ENCODE measurements at regions not wholly inside any gene's neighbourhood (a gene's known extent, or its start where the extent isn't known, plus 50 kb on each side); places are given as distances from the start of the nearest gene placed in this dataset.

GRCh38 chr1:190616235-190616634 is 138.6 kb upstream of the BRINP3 start:
- H3K4me1 ChIP-seq, result no peaks in the 10 kb centered on the region
- TF ChIP-seq CTCF (IDR thresholded peaks at IDR 0.05; ENCODE audit: borderline replicate concordance), result no peak
- intact Hi-C loops (cut with micrococcal nuclease), result no loop called here
- no peak overlapping the region for H3K27ac ChIP-seq (replicated peaks)
- DNase-seq, result no peak
- no peaks in the 10 kb centered on the region for H3K36me3 ChIP-seq
- H3K4me3 ChIP-seq, result no peak overlapping the region
- H3K27me3 ChIP-seq (ENCODE audit: low read depth), result no peaks in the 10 kb centered on the region
- H3K9me3 ChIP-seq (replicated peaks), result peaks cover 12% of the 10 kb centered on the region

DNA sequence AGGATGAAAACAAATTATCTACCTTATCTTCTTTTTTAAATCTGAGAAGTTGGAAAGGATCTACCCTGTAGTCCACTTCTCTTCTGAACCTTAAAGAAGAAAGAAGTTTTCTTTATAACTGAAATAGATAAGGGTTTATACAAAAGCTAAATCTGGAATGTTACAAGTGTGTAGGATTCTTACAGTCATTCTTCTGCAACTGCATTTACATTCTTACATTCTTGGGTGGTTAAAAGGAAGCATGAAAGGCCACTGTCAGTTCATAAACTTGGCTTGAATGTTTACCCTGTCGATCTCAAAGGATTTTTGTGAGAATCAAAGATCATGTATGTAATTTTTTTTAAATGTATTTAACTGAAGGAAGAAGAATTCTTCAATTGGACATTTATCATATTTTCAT is 142.1 kb upstream of the BRINP3 start:
- Histone ChIP-seq H3K4me1 (no peaks in the 10 kb centered on the region), H3K27ac (replicated peaks) (no peak overlapping the region), H3K9me3 (replicated peaks) (peaks cover 12% of the 10 kb centered on the region), H3K36me3 (no peaks in the 10 kb centered on the region), H3K4me3 (no peak overlapping the region), H3K27me3 (ENCODE audit: low read depth) (no peaks in the 10 kb centered on the region)
- intact Hi-C loops (cut with micrococcal nuclease), result no loop called here
- DNase-seq, result no peak
- no peak for TF ChIP-seq CTCF (IDR thresholded peaks at IDR 0.05; ENCODE audit: borderline replicate concordance)

DNA sequence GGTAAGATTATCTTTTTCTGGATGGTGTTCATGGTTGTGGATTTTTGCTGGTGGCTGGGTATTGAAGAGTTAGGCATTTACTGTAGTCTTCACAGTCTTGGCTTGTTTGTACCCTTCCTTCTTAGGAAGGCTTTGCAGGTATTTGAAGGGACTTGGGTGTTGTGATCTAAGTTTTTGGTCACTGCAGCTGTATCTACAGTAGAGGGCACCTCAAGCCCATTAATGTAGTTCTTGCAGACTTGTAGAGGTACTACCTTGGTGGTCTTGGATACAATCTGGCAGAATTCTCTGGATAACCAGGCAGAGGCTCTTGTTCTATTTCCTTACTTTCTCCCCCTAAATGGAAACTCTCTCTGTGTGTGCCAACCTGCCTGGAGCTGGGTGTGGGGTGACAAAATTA is 155.8 kb upstream of the BRINP3 start:
- Histone ChIP-seq H3K27me3 (ENCODE audit: low read depth) (no peaks in the 10 kb centered on the region), H3K4me1 (no peaks in the 10 kb centered on the region), H3K36me3 (no peaks in the 10 kb centered on the region), H3K27ac (replicated peaks) (no peak overlapping the region), H3K9me3 (replicated peaks) (peaks cover 30% of the 10 kb centered on the region), H3K4me3 (no peak overlapping the region)
- intact Hi-C loops (cut with micrococcal nuclease), result no loop called here
- no peak for TF ChIP-seq CTCF (IDR thresholded peaks at IDR 0.05; ENCODE audit: borderline replicate concordance)
- DNase-seq, result no peak

- Histone ChIP-seq H3K27me3 (ENCODE audit: low read depth) (no peaks in the 10 kb centered on the region), H3K36me3 (no peaks in the 10 kb centered on the region), H3K9me3 (replicated peaks) (peaks cover 24% of the 10 kb centered on the region), H3K27ac (replicated peaks) (no peak overlapping the region), H3K4me1 (no peaks in the 10 kb centered on the region), H3K4me3 (no peak overlapping the region)
- DNase-seq, result no peak
- no peak for TF ChIP-seq CTCF (IDR thresholded peaks at IDR 0.05; ENCODE audit: borderline replicate concordance)
- intact Hi-C loops (cut with micrococcal nuclease), result no loop called here
Observed at GRCh38 chr1:190634134-190634533, 156.5 kb upstream of the BRINP3 start.

- peaks cover 5% of the 10 kb centered on the region for H3K9me3 ChIP-seq (replicated peaks)
- intact Hi-C loops (cut with micrococcal nuclease), result no loop called here
- no peak overlapping the region for H3K4me3 ChIP-seq
- no peak for TF ChIP-seq CTCF (IDR thresholded peaks at IDR 0.05; ENCODE audit: borderline replicate concordance)
- H3K4me1 ChIP-seq, result no peaks in the 10 kb centered on the region
- H3K27me3 ChIP-seq (ENCODE audit: low read depth), result no peaks in the 10 kb centered on the region
- no peaks in the 10 kb centered on the region for H3K36me3 ChIP-seq
- no peak overlapping the region for H3K27ac ChIP-seq (replicated peaks)
- no peak for DNase-seq
Observed at GRCh38 chr1:190649553-190649952, 171.9 kb upstream of the BRINP3 start.

DNA sequence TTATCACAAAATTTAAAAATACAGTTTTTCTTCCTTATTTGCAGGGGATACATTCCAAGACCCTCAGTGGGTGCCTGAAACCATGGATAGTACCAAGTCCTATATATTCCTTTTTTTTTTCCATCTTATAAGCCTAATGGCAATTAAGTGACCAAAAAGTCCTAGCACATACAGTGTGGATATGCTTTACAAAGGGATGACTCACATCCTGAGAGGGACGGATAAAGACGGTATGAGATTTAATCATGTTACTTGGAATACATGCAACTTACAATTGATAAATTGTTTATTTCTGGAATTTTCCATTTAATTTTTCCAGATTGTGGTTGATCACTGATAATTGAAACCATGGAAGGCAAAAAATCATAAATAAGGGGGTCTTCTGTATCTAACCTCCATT is 181.2 kb upstream of the BRINP3 start:
- intact Hi-C loops (cut with micrococcal nuclease), result no loop called here
- no peak for TF ChIP-seq CTCF (IDR thresholded peaks at IDR 0.05; ENCODE audit: borderline replicate concordance)
- no peaks in the 10 kb centered on the region for H3K36me3 ChIP-seq

More for the DNA sequence above, 181.2 kb upstream of the BRINP3 start:
- Histone ChIP-seq H3K9me3 (replicated peaks) (no peaks in the 10 kb centered on the region), H3K27me3 (ENCODE audit: low read depth) (no peaks in the 10 kb centered on the region), H3K4me3 (no peak overlapping the region), H3K4me1 (no peaks in the 10 kb centered on the region), H3K27ac (replicated peaks) (no peak overlapping the region)
- no peak for DNase-seq

Measured in left ventricle myocardium inferior (tissue), 1 donor.